Breast epithelium (tissue), 3 donors: ENCODE measurements at regions not wholly inside any gene's neighbourhood (a gene's known extent, or its start where the extent isn't known, plus 50 kb on each side); places are given as distances from the start of the nearest gene placed in this dataset.

Experiments
- CTCF ChIP-seq, 3 donors: fragments of 450-650 bp; IDR thresholded peaks; one replicate each; pipeline ENCODE4 v1.5.1; 2016 to 2017; ENCODE audit warnings: antibody characterized with exemption in 3 of 3, mild to moderate bottlenecking in 3 of 3, moderate library complexity in 3 of 3
- POLR2A ChIP-seq: fragments of 450-650 bp; IDR thresholded peaks from one replicate; pipeline ENCODE4 v1.6.1; 2016; ENCODE audit warnings: antibody characterized with exemption, mild to moderate bottlenecking, moderate library complexity
- POLR2AphosphoS5 ChIP-seq, 3 donors: sonication (generic); formaldehyde crosslinking; IDR thresholded peaks; one replicate each; pipeline ENCODE4 v1.6.1; 2017; ENCODE audit warnings: antibody characterized with exemption in 3 of 3

- TF ChIP-seq CTCF (IDR thresholded peaks at IDR 0.05) (no peak), POLR2A (no peak), POLR2AphosphoS5 (IDR thresholded peaks at IDR 0.05) (no peak)
Observed at GRCh38 chr12:84551373-84551772, 361.2 kb downstream of the SLC6A15 start.
